Kidney (tissue), 13 donors: ENCODE measurements at regions not wholly inside any gene's neighbourhood (a gene's known extent, or its start where the extent isn't known, plus 50 kb on each side); places are given as distances from the start of the nearest gene placed in this dataset.
"Not testable (repeated sequence)": the region's sequence is repeated elsewhere in the genome, so short reads cannot be mapped to it uniquely, and the experiment has no call there.

Experiments
- DNase-seq, 5 donors: peaks; one replicate each; pipeline ENCODE4 v3.0.0-alpha.2; 2013 to 2020
- FAIRE-seq: peaks from 2 replicates; lab custom pipeline; 2012; peaks lifted over from hg19 to GRCh38; lab: Jason Lieb, UNC
- H3K27ac ChIP-seq, 2 donors: one replicate each; pipeline ENCODE4 v1.7.0; 2013; ENCODE audit warnings: low read depth in 2 of 2, low read length in 2 of 2, inconsistent platforms in 1 of 2
- H3K27me3 ChIP-seq: one replicate; pipeline ENCODE4 v1.7.1; 2013; ENCODE audit warnings: low read length, inconsistent platforms; ENCODE audit not compliant: control insufficient read depth, insufficient read depth
- H3K36me3 ChIP-seq, 3 donors: one replicate each; pipeline versions ENCODE4 v1.7.0 to v1.7.1; 2013; ENCODE audit warnings: low read length in 3 of 3, control low read depth in 1 of 3, inconsistent platforms in 1 of 3; ENCODE audit not compliant: insufficient read depth in 3 of 3, control insufficient read depth in 2 of 3
- H3K4me1 ChIP-seq, 3 donors: one replicate each; pipeline versions ENCODE4 v1.7.0 to v1.7.1; 2013; ENCODE audit warnings: low read length in 3 of 3, inconsistent platforms in 1 of 3, low read depth in 1 of 3; ENCODE audit not compliant: control insufficient read depth in 2 of 3, insufficient read depth in 2 of 3
- H3K4me3 ChIP-seq, 3 donors: one replicate each; pipeline versions ENCODE4 v1.7.0 to v1.8.1; 2013; ENCODE audit warnings: low read length in 3 of 3, control low read depth in 1 of 3, inconsistent platforms in 1 of 3
- H3K9ac ChIP-seq, 3 donors: one replicate each; pipeline versions ENCODE4 v1.7.0 to v1.7.1; 2013; ENCODE audit warnings: low read length in 3 of 3, control low read depth in 1 of 3, inconsistent platforms in 1 of 3
- H3K9me3 ChIP-seq, 3 donors: one replicate each; pipeline versions ENCODE4 v1.7.0 to v1.7.1; 2013; ENCODE audit warnings: low read length in 3 of 3, control low read depth in 1 of 3, inconsistent platforms in 1 of 3; ENCODE audit not compliant: control insufficient read depth in 2 of 3, insufficient read depth in 1 of 3
- CTCF ChIP-seq: IDR thresholded peaks from 3 replicates; pipeline ENCODE4 v1.5.1; 2012; ENCODE audit warnings: mild to moderate bottlenecking, moderate library complexity, borderline replicate concordance; ENCODE audit not compliant: insufficient read depth; ENCODE audit errors: extremely low read depth
- intact Hi-C: fragments of 100-400 bp; cut with DNase I; formaldehyde crosslinking; loops from one replicate; pipeline ENCODE4 v1.11.1; 2022
- donor health status: control.
- donor health status: control.
- donor health status: control.
- donor health status: control.
- donor health status: control.
- donor health status: DM: yes; HTN: yes; CAD: no.
- donor health status: Normal renal cell carcinoma (clear cell type).

GRCh38 chr18:61637319-61637718 is 255.5 kb downstream of the RNF152 start:
- Histone ChIP-seq H3K27ac (peak overlapping the region; percentile 83 to 84), H3K9me3 (no peaks in the 10 kb centered on the region), H3K4me1 (peaks cover 0 to 36% (median 25%) of the 10 kb centered on the region in 3 donors), H3K27me3 (no peaks in the 10 kb centered on the region), H3K4me3 (no peak overlapping the region), H3K9ac (peak overlapping the region in 1 of 3 donors; percentile 38), H3K36me3 (no peaks in the 10 kb centered on the region)
- intact Hi-C loops, result loop anchor here (10.0 kb wide), 1 partner anchor 247 kb away; no protein-coding TSS in a partner anchor
- DNase-seq (peak in 2 of 5 donors; percentile 14 to 16), FAIRE-seq (no peak)
- TF ChIP-seq CTCF, result peak; percentile 31

GRCh38 chr18:61635901-61636528 is 256.8 kb downstream of the RNF152 start:
- intact Hi-C loops, result loop anchor here (10.0 kb wide), 1 partner anchor 249 kb away; no protein-coding TSS in a partner anchor
- Histone ChIP-seq H3K9me3 (no peaks in the 10 kb centered on the region), H3K36me3 (no peaks in the 10 kb centered on the region), H3K4me1 (peaks cover 0 to 36% (median 25%) of the 10 kb centered on the region in 3 donors), H3K9ac (peak overlapping the region in 1 of 3 donors; percentile 36), H3K27me3 (no peaks in the 10 kb centered on the region), H3K4me3 (no peak overlapping the region), H3K27ac (peak overlapping the region; percentile 8 to 84)
- peak; percentile 77 for TF ChIP-seq CTCF
- DNase-seq (peak; percentile 62 to 89 (median 75)), FAIRE-seq (no peak)

GRCh38 chr18:61628085-61628484 is 264.7 kb downstream of the RNF152 start:
- no peak for DNase-seq
- H3K27ac ChIP-seq, result no peak overlapping the region
- no peak for TF ChIP-seq CTCF
- intact Hi-C loops, result no loop called here
- H3K4me1 ChIP-seq, result no peaks in the 10 kb centered on the region
- no peak overlapping the region for H3K4me3 ChIP-seq
- FAIRE-seq, result no peak
- no peaks in the 10 kb centered on the region for H3K27me3 ChIP-seq
- H3K36me3 ChIP-seq, result no peaks in the 10 kb centered on the region
- H3K9ac ChIP-seq, result no peak overlapping the region
- H3K9me3 ChIP-seq, result no peaks in the 10 kb centered on the region

- intact Hi-C loops, FAIRE-seq, H3K36me3 ChIP-seq, H3K4me1 ChIP-seq, H3K27ac ChIP-seq, H3K9me3 ChIP-seq, H3K27me3 ChIP-seq, DNase-seq, H3K9ac ChIP-seq, H3K4me3 ChIP-seq: not testable (repeated sequence)
Observed at GRCh38 chr18:61624631-61625030, 268.2 kb downstream of the RNF152 start.
